HCT116 (cell line): ENCODE measurements at regions not wholly inside any gene's neighbourhood (a gene's known extent, or its start where the extent isn't known, plus 50 kb on each side); places are given as distances from the start of the nearest gene placed in this dataset.
"Not testable (repeated sequence)": the region's sequence is repeated elsewhere in the genome, so short reads cannot be mapped to it uniquely, and the experiment has no call there.

Experiments used
- CEBPB ChIP-seq: IDR thresholded peaks from 2 replicates; pipeline ENCODE4 v1.6.1; 2012; ENCODE audit warnings: low read depth
- EZH2 ChIP-seq: fragments of 200-600 bp; sonication (generic); IDR thresholded peaks from 2 replicates; pipeline ENCODE4 v1.6.1; 2017; ENCODE audit warnings: antibody characterized with exemption, mixed run types
- MAX ChIP-seq: IDR thresholded peaks from 2 replicates; pipeline ENCODE4 v1.6.1; 2012
- POLR2A ChIP-seq: IDR thresholded peaks from 2 replicates; pipeline ENCODE4 v1.7.0; 2011; ENCODE audit warnings: borderline replicate concordance; ENCODE audit not compliant: insufficient read depth, insufficient read length; ENCODE audit errors: extremely low read depth
- SIN3A ChIP-seq: IDR thresholded peaks from 2 replicates; pipeline ENCODE4 v1.6.1; 2012; ENCODE audit warnings: low read depth
- SP1 ChIP-seq: IDR thresholded peaks from 2 replicates; pipeline ENCODE4 v1.6.1; 2012; ENCODE audit warnings: low read depth
- TCF7L2 ChIP-seq: IDR thresholded peaks from 2 replicates; pipeline ENCODE4 v1.7.0; 2011; ENCODE audit warnings: borderline replicate concordance, inconsistent platforms; ENCODE audit not compliant: insufficient read depth, insufficient read length; ENCODE audit errors: extremely low read depth
- ZFX ChIP-seq: fragments of 450-650 bp; IDR thresholded peaks from 2 replicates; pipeline ENCODE4 v1.6.1; 2017
- TF ChIP-seq, protein P1 (sequence below), 3 experiments: fragments of 200-600 bp in 1 of 3; sonication (generic) in 1 of 3; IDR thresholded peaks in 2 of 3; conservative IDR thresholded peaks in 1 of 3; 2 replicates each; pipeline ENCODE4 v1.5.1; 2012 to 2017; ENCODE audit warnings: low read depth in 2 of 3, low read length in 2 of 3, antibody characterized with exemption in 1 of 3, borderline replicate concordance in 1 of 3, control low read depth in 1 of 3, mild to moderate bottlenecking in 1 of 3, mixed read lengths in 1 of 3, mixed run types in 1 of 3, moderate library complexity in 1 of 3; ENCODE audit not compliant: insufficient read depth in 1 of 3

DNA sequence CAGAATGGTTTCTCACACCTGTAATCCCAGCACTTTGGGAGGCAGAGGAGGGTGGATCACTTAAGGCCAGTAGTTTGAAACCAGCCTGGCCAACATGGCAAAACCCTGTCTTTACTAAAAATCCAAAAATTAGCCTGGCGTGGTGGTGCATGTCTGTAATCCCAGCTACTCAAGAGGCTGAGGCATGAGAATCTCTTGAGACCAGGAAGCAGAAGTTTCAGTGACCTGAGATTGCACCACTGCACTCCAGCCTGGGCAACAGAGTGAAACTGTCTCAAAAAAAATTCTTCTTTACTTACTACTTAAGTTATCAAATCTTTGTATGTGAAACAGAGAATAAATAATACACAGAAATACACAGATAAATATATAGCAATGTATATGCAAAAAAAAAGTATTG is 210.2 kb upstream of the NRG3 start:
- TF ChIP-seq ZFX, MAX, TCF7L2, CEBPB, EZH2, SIN3A, POLR2A, SP1: not testable (repeated sequence)
- TF ChIP-seq, protein P1, sequence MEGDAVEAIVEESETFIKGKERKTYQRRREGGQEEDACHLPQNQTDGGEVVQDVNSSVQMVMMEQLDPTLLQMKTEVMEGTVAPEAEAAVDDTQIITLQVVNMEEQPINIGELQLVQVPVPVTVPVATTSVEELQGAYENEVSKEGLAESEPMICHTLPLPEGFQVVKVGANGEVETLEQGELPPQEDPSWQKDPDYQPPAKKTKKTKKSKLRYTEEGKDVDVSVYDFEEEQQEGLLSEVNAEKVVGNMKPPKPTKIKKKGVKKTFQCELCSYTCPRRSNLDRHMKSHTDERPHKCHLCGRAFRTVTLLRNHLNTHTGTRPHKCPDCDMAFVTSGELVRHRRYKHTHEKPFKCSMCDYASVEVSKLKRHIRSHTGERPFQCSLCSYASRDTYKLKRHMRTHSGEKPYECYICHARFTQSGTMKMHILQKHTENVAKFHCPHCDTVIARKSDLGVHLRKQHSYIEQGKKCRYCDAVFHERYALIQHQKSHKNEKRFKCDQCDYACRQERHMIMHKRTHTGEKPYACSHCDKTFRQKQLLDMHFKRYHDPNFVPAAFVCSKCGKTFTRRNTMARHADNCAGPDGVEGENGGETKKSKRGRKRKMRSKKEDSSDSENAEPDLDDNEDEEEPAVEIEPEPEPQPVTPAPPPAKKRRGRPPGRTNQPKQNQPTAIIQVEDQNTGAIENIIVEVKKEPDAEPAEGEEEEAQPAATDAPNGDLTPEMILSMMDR (IDR thresholded peaks at IDR 0.05 in 2 of 3, conservative IDR thresholded peaks at IDR 0.05 in 1 of 3; ENCODE audit: borderline replicate concordance in 1 of 3, insufficient read depth in 1 of 3, low read depth in 2 of 3, low read length in 2 of 3): not testable (repeated sequence)
